ENCODE measurements at regions not wholly inside any gene's neighbourhood (a gene's known extent, or its start where the extent isn't known, plus 50 kb on each side); places are given as distances from the start of the nearest gene placed in this dataset.

DNA sequence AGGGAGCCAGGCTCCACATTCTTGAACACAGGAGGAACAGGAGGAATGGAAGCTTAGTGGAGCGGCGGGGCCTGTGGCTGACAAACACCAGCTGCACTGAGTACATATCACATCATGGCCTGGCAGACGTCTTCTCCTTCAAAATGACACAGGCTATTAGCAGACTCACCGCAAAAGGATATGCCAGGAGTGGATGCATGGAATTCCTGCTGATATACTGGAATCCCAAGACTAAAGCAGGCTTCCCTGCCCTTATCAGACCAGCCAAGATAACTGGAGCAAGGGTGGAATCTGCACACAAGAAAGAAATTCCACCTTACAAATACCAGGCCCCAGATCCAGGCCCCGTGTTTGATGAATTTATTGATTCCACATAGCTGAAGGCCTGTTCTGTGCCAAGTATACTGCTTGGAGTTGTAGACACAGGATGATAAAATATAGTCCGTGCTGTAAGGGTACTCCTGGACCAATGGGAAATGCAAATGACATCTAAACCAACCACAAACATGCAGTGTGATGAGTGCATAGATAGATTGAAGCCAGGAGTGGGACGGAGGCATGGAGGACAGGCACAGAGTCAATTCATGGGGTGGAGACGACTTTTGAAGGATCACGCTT, 480.5 kb upstream of the ZMIZ1 start:
- TF ChIP-seq, protein P1, sequence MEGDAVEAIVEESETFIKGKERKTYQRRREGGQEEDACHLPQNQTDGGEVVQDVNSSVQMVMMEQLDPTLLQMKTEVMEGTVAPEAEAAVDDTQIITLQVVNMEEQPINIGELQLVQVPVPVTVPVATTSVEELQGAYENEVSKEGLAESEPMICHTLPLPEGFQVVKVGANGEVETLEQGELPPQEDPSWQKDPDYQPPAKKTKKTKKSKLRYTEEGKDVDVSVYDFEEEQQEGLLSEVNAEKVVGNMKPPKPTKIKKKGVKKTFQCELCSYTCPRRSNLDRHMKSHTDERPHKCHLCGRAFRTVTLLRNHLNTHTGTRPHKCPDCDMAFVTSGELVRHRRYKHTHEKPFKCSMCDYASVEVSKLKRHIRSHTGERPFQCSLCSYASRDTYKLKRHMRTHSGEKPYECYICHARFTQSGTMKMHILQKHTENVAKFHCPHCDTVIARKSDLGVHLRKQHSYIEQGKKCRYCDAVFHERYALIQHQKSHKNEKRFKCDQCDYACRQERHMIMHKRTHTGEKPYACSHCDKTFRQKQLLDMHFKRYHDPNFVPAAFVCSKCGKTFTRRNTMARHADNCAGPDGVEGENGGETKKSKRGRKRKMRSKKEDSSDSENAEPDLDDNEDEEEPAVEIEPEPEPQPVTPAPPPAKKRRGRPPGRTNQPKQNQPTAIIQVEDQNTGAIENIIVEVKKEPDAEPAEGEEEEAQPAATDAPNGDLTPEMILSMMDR (IDR thresholded peaks at IDR 0.05): no peak
- Mint-ChIP-seq H3K36me3 (ENCODE audit: unreplicated experiment) (no peaks in the 10 kb centered on the region), H3K4me3 (ENCODE audit: unreplicated experiment) (no peak overlapping the region), H3K4me1 (ENCODE audit: unreplicated experiment) (peaks cover 2% of the 10 kb centered on the region), H3K27me3 (ENCODE audit: unreplicated experiment) (peaks cover 61% of the 10 kb centered on the region), H3K9me3 (ENCODE audit: unreplicated experiment) (no peaks in the 10 kb centered on the region), H3K27ac (ENCODE audit: unreplicated experiment) (no peak overlapping the region)
- peak; percentile 57 for DNase-seq (ENCODE audit: extremely low spot score, unreplicated experiment)

DNA sequence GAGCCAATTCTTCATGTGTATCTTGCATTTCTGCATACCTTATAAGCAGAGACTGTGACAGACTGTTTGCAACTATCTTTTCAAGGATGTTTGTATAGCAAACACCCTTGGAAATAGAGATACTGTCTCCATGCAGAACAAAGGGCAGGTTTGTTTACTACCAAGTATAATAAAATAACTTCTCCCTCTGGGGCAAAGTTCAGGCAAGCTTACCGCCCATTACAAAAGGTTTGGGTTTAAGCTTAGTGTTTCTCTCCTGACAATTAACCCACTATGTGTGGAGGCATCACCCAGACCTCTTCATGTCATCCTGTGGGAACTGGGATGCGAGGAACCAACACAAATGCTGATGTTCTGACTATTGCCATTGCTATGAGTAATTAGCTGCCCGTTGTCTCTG, 479.1 kb upstream of the ZMIZ1 start:
- H3K9me3 Mint-ChIP-seq (ENCODE audit: unreplicated experiment): no peaks in the 10 kb centered on the region
- TF ChIP-seq, protein P1 (IDR thresholded peaks at IDR 0.05): no peak
- H3K4me1 Mint-ChIP-seq (ENCODE audit: unreplicated experiment): peaks cover 2% of the 10 kb centered on the region
- H3K27ac Mint-ChIP-seq (ENCODE audit: unreplicated experiment): no peak overlapping the region
- peaks cover 62% of the 10 kb centered on the region for H3K27me3 Mint-ChIP-seq (ENCODE audit: unreplicated experiment)
- H3K36me3 Mint-ChIP-seq (ENCODE audit: unreplicated experiment): no peaks in the 10 kb centered on the region
- H3K4me3 Mint-ChIP-seq (ENCODE audit: unreplicated experiment): no peak overlapping the region
- DNase-seq (ENCODE audit: extremely low spot score, unreplicated experiment): peak; percentile 40

DNA sequence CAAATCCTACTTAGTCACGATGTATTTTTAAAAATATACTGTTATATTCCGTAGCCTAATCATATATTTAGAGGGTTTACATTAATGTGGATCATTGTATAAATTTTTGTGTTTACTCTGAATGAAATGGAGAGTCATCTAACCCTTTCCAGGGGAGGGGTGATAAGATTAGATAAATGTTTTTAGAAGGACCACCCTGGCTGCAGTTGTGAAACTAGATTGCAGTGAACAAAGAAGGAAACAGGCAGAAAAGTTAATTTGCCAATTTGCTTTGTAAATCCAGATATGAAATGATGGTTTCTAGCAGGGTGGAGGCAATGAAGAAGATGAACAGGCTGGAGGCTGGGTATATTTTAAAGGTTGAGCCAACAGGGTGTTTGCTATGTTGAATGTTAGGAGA, 477.7 kb upstream of the ZMIZ1 start:
- TF ChIP-seq, protein P1 (IDR thresholded peaks at IDR 0.05): no peak
- DNase-seq (ENCODE audit: extremely low spot score, unreplicated experiment): no peak

DNA sequence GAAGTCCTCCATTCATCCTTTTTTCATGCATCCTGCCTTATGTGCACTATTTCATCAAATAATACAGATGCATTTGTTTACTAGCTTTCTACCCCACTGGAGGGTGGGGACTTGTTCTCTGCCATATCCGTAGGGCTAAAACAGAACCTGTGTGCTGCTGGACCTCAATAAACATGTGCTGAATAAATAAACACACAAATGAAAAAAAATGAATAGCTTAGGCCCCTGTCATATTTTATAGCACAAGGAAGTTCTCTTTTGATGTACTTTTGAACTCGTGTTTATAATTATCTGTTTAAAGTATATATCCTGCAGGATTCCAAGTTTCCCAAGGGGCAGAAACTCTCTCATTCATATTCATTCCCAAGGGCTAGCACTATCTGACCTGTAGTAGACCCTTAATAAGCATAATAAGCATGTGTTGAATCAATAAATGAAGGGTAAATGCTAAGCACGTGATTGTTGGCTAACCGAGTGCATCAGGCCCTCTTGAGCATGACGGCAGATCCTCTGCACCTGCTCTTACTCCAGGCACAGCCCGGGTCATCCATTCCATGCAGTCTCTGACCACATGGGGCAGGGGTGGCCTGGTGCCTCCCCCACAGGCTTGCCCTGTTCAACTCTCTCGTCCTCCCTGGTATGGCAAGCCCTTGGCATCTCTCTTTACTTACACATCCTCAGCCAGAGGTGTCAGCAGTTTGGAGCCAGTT, 474.1 kb upstream of the ZMIZ1 start:
- H3K27ac Mint-ChIP-seq (ENCODE audit: unreplicated experiment): no peak overlapping the region
- TF ChIP-seq, protein P1 (IDR thresholded peaks at IDR 0.05): no peak
- H3K4me1 Mint-ChIP-seq (ENCODE audit: unreplicated experiment): no peaks in the 10 kb centered on the region
- H3K9me3 Mint-ChIP-seq (ENCODE audit: unreplicated experiment): no peaks in the 10 kb centered on the region
- peaks cover 80% of the 10 kb centered on the region for H3K27me3 Mint-ChIP-seq (ENCODE audit: unreplicated experiment)
- H3K36me3 Mint-ChIP-seq (ENCODE audit: unreplicated experiment): no peaks in the 10 kb centered on the region
- H3K4me3 Mint-ChIP-seq (ENCODE audit: unreplicated experiment): no peak overlapping the region
- peak; percentile 44 for DNase-seq (ENCODE audit: extremely low spot score, unreplicated experiment)

More for the DNA sequence above, 477.7 kb upstream of the ZMIZ1 start:
- no peaks in the 10 kb centered on the region for H3K36me3 Mint-ChIP-seq (ENCODE audit: unreplicated experiment)
- no peaks in the 10 kb centered on the region for H3K4me1 Mint-ChIP-seq (ENCODE audit: unreplicated experiment)
- peaks cover 64% of the 10 kb centered on the region for H3K27me3 Mint-ChIP-seq (ENCODE audit: unreplicated experiment)
- H3K27ac Mint-ChIP-seq (ENCODE audit: unreplicated experiment): no peak overlapping the region
- H3K9me3 Mint-ChIP-seq (ENCODE audit: unreplicated experiment): no peaks in the 10 kb centered on the region
- no peak overlapping the region for H3K4me3 Mint-ChIP-seq (ENCODE audit: unreplicated experiment)

DNA sequence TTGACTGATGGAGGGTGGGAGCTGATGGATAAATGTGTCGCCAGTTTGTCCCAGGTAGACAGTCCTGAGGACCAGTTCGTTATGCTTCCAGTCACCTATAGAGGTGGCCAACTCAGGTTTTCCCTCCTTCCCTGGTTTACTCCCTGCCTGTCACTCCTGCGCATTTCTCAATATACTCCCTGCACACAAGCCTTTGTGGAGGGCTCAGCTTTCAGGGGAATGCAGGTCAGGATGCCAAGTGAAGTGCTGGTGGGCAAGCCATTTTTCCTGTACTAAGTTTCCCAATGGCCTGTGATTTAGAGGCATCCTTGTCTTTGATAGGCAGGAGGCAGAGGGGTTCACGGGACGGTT, 473.5 kb upstream of the ZMIZ1 start:
- no peaks in the 10 kb centered on the region for H3K9me3 Mint-ChIP-seq (ENCODE audit: unreplicated experiment)
- TF ChIP-seq, protein P1 (IDR thresholded peaks at IDR 0.05): no peak
- no peak overlapping the region for H3K27ac Mint-ChIP-seq (ENCODE audit: unreplicated experiment)
- H3K4me3 Mint-ChIP-seq (ENCODE audit: unreplicated experiment): no peak overlapping the region
- no peaks in the 10 kb centered on the region for H3K4me1 Mint-ChIP-seq (ENCODE audit: unreplicated experiment)
- no peaks in the 10 kb centered on the region for H3K36me3 Mint-ChIP-seq (ENCODE audit: unreplicated experiment)
- H3K27me3 Mint-ChIP-seq (ENCODE audit: unreplicated experiment): peaks cover 77% of the 10 kb centered on the region
- peak; percentile 27 for DNase-seq (ENCODE audit: extremely low spot score, unreplicated experiment)
